ENCODE measurements at regions not wholly inside any gene's neighbourhood (a gene's known extent, or its start where the extent isn't known, plus 50 kb on each side); places are given as distances from the start of the nearest gene placed in this dataset.
"Not testable (repeated sequence)": the region's sequence is repeated elsewhere in the genome, so short reads cannot be mapped to it uniquely, and the experiment has no call there.

GRCh38 chr1:234780531-234781162, 170.7 kb upstream of the IRF2BP2 start:
- Histone ChIP-seq H3K4me3 (ENCODE audit: low read depth, low read length, poor library complexity, severe bottlenecking) (no peak overlapping the region), H3K27me3 (ENCODE audit: insufficient read depth, low read length) (peaks cover 6% of the 10 kb centered on the region), H3K9me2 (ENCODE audit: low read depth, low read length) (no peaks in the 10 kb centered on the region), H3K4me1 (ENCODE audit: insufficient read depth, low read length, severe bottlenecking) (no peaks in the 10 kb centered on the region), H3K4me2 (ENCODE audit: low read length) (no peak overlapping the region), H3K9ac (ENCODE audit: low read length) (no peak overlapping the region), H3K79me2 (ENCODE audit: insufficient read depth, low read length) (no peaks in the 10 kb centered on the region), H4K20me1 (ENCODE audit: insufficient read depth, low read length) (no peaks in the 10 kb centered on the region), H3F3A (ENCODE audit: insufficient read depth, low read length) (no peaks in the 10 kb centered on the region), H3K27ac (ENCODE audit: low read depth, low read length, poor library complexity, severe bottlenecking) (no peak overlapping the region), H2AFZ (ENCODE audit: low read length) (no peak overlapping the region), H3K9me3 (ENCODE audit: low read length) (no peaks in the 10 kb centered on the region), H3K36me3 (ENCODE audit: insufficient read depth, low read length) (no peaks in the 10 kb centered on the region)
- TF ChIP-seq EZH2 (IDR thresholded peaks at IDR 0.05; ENCODE audit: borderline replicate concordance, low read length) (no peak), CTCF (IDR thresholded peaks at IDR 0.05; ENCODE audit: low read length) (no peak)

- H3K79me2 ChIP-seq (ENCODE audit: insufficient read depth, low read length) = no peaks in the 10 kb centered on the region
- H3K27me3 ChIP-seq (ENCODE audit: insufficient read depth, low read length) = peaks cover 6% of the 10 kb centered on the region
- no peaks in the 10 kb centered on the region for H3K9me2 ChIP-seq (ENCODE audit: low read depth, low read length)
- no peak overlapping the region for H3K4me3 ChIP-seq (ENCODE audit: low read depth, low read length, poor library complexity, severe bottlenecking)
- no peak overlapping the region for H2AFZ ChIP-seq (ENCODE audit: low read length)
- no peak for TF ChIP-seq EZH2 (IDR thresholded peaks at IDR 0.05; ENCODE audit: borderline replicate concordance, low read length)
- no peak for TF ChIP-seq CTCF (IDR thresholded peaks at IDR 0.05; ENCODE audit: low read length)
- no peaks in the 10 kb centered on the region for H3K36me3 ChIP-seq (ENCODE audit: insufficient read depth, low read length)
- no peaks in the 10 kb centered on the region for H3K9me3 ChIP-seq (ENCODE audit: low read length)
- H3K9ac ChIP-seq (ENCODE audit: low read length) = no peak overlapping the region
- H3K4me2 ChIP-seq (ENCODE audit: low read length) = no peak overlapping the region
- H3F3A ChIP-seq (ENCODE audit: insufficient read depth, low read length) = no peaks in the 10 kb centered on the region
- H3K4me1 ChIP-seq (ENCODE audit: insufficient read depth, low read length, severe bottlenecking) = no peaks in the 10 kb centered on the region
- no peaks in the 10 kb centered on the region for H4K20me1 ChIP-seq (ENCODE audit: insufficient read depth, low read length)
- H3K27ac ChIP-seq (ENCODE audit: low read depth, low read length, poor library complexity, severe bottlenecking) = no peak overlapping the region
Measured at GRCh38 chr1:234780112-234780511, 170.1 kb upstream of the IRF2BP2 start.

DNA sequence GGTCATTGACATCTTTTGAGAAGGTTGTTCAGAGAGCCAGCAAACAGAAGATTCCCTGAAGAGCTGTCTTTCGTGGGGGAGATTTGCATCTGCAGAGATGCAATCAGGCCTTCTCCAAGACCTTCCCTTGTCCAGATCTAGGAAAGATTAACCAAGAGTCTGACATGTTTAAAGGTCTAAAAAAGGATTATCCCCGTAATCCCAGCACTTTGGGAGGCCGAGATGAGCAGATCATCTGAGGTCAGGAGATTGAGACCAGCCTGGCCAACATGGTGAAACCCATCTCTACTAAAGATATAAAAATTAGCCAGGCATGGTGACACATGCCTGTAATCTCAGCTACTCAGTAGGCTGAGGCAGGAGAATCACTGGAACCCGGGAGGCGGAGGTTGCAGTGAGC, 169.6 kb upstream of the IRF2BP2 start:
- H3K9ac ChIP-seq (ENCODE audit: low read length); H3K9me2 ChIP-seq (ENCODE audit: low read depth, low read length); H3K27me3 ChIP-seq (ENCODE audit: insufficient read depth, low read length): not testable (repeated sequence)

DNA sequence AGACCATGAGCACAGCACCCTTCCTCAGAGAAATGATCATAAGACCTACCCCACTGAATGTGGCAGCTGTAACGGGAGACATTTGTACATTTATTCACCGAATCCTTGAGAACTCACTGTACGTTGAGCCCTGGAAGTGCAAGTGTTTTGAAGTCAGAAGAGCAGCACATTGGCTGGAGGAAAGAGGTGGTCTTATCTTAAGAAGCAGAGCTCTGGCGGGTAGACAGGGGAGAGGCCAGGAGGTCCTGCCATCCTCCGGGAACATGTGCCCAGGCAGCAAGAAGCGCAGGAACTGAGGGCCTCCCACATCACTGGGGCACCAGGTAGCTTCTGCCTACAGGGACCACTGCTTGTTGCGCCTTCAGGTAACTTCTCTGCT, 169.2 kb upstream of the IRF2BP2 start:
- Histone ChIP-seq H3K4me3 (ENCODE audit: low read depth, low read length, poor library complexity, severe bottlenecking) (no peak overlapping the region), H3K79me2 (ENCODE audit: insufficient read depth, low read length) (no peaks in the 10 kb centered on the region), H2AFZ (ENCODE audit: low read length) (no peak overlapping the region), H3K36me3 (ENCODE audit: insufficient read depth, low read length) (no peaks in the 10 kb centered on the region), H3K27me3 (ENCODE audit: insufficient read depth, low read length) (peaks cover 6% of the 10 kb centered on the region), H3K9ac (ENCODE audit: low read length) (no peak overlapping the region), H3F3A (ENCODE audit: insufficient read depth, low read length) (no peaks in the 10 kb centered on the region), H3K9me2 (ENCODE audit: low read depth, low read length) (no peaks in the 10 kb centered on the region), H3K9me3 (ENCODE audit: low read length) (no peaks in the 10 kb centered on the region), H3K27ac (ENCODE audit: low read depth, low read length, poor library complexity, severe bottlenecking) (no peak overlapping the region), H4K20me1 (ENCODE audit: insufficient read depth, low read length) (no peaks in the 10 kb centered on the region), H3K4me1 (ENCODE audit: insufficient read depth, low read length, severe bottlenecking) (no peaks in the 10 kb centered on the region), H3K4me2 (ENCODE audit: low read length) (no peak overlapping the region)
- TF ChIP-seq EZH2 (IDR thresholded peaks at IDR 0.05; ENCODE audit: borderline replicate concordance, low read length) (no peak), CTCF (IDR thresholded peaks at IDR 0.05; ENCODE audit: low read length) (no peak)

More for the DNA sequence above, 169.6 kb upstream of the IRF2BP2 start:
- H3F3A ChIP-seq (ENCODE audit: insufficient read depth, low read length); H3K27ac ChIP-seq (ENCODE audit: low read depth, low read length, poor library complexity, severe bottlenecking); H4K20me1 ChIP-seq (ENCODE audit: insufficient read depth, low read length); H3K79me2 ChIP-seq (ENCODE audit: insufficient read depth, low read length); H2AFZ ChIP-seq (ENCODE audit: low read length); H3K36me3 ChIP-seq (ENCODE audit: insufficient read depth, low read length); H3K4me2 ChIP-seq (ENCODE audit: low read length); H3K4me1 ChIP-seq (ENCODE audit: insufficient read depth, low read length, severe bottlenecking); H3K4me3 ChIP-seq (ENCODE audit: low read depth, low read length, poor library complexity, severe bottlenecking); H3K9me3 ChIP-seq (ENCODE audit: low read length): not testable (repeated sequence)
